Upper lobe of left lung (tissue), 6 donors: ENCODE measurements at regions not wholly inside any gene's neighbourhood (a gene's known extent, or its start where the extent isn't known, plus 50 kb on each side); places are given as distances from the start of the nearest gene placed in this dataset.

Experiments used
- ATAC-seq, 2 donors: fragments of 200-7000 bp; cut with Tn5 transposase; one replicate each; pipeline ENCODE4 v1.9.1; 2022; ENCODE audit warnings: mild to moderate bottlenecking in 2 of 2, moderate library complexity in 2 of 2; ENCODE audit not compliant: low FRiP score in 2 of 2
- DNase-seq, 2 donors: peaks; one replicate each; pipeline ENCODE4 v3.0.0-alpha.2; 2019 to 2020
- H3K27ac ChIP-seq, 4 donors: fragments of 200-600 bp; sonication (generic); one replicate each; pipeline ENCODE4 v1.5.1; 2016 to 2019
- H3K27me3 ChIP-seq, 4 donors: fragments of 200-600 bp; sonication (generic); one replicate each; pipeline ENCODE4 v1.5.1; 2017 to 2019
- H3K36me3 ChIP-seq, 4 donors: fragments of 200-600 bp; sonication (generic); one replicate each; pipeline ENCODE4 v1.5.1; 2016 to 2019
- H3K4me1 ChIP-seq, 4 donors: fragments of 200-600 bp; sonication (generic); one replicate each; pipeline ENCODE4 v1.5.1; 2018 to 2019
- H3K4me3 ChIP-seq, 4 donors: fragments of 200-600 bp; sonication (generic); one replicate each; pipeline ENCODE4 v1.5.1; 2017 to 2019; ENCODE audit warnings: mild to moderate bottlenecking in 2 of 4, moderate library complexity in 1 of 4
- H3K9me3 ChIP-seq, 4 donors: fragments of 200-600 bp; sonication (generic); one replicate each; pipeline ENCODE4 v1.5.1; 2018 to 2019
- CTCF ChIP-seq, 6 experiments: fragments of 450-650 bp in 4 of 6; fragments of 200-600 bp in 2 of 6; sonication (generic) in 2 of 6; IDR thresholded peaks; one replicate each; pipeline ENCODE4 v1.5.1; 2016 to 2019; ENCODE audit warnings: antibody characterized with exemption in 6 of 6
- EP300 ChIP-seq, 4 donors: sonication (generic); formaldehyde crosslinking; IDR thresholded peaks; one replicate each; pipeline ENCODE4 v1.5.1; 2017; ENCODE audit warnings: antibody characterized with exemption in 4 of 4, control low read depth in 2 of 4
- POLR2A ChIP-seq, 4 donors: fragments of 450-650 bp; IDR thresholded peaks; one replicate each; pipeline ENCODE4 v1.5.1; 2016 to 2017; ENCODE audit warnings: antibody characterized with exemption in 4 of 4, mild to moderate bottlenecking in 2 of 4
- POLR2AphosphoS5 ChIP-seq, 2 donors: sonication (generic); formaldehyde crosslinking; IDR thresholded peaks; one replicate each; pipeline ENCODE4 v1.5.1; 2017; ENCODE audit warnings: antibody characterized with exemption in 2 of 2
- WGBS, 2 donors: methylation state at CpG; one replicate each; pipeline ENCODE4 v1.1.5; 2017 to 2018; 5-methylcytosine and 5-hydroxymethylcytosine counted together
- donor health status: DM: no; HTN: no; CAD: no; lungs with moderate emphysema.
- donor health status: DM: no; HTN: yes; CAD: no; lungs with severe emphysema.

GRCh38 chr1:17903386-17903785 is 148.3 kb downstream of the ACTL8 start:
- no peak for ATAC-seq
- no peak for TF ChIP-seq POLR2AphosphoS5 (IDR thresholded peaks at IDR 0.05)
- TF ChIP-seq POLR2A (IDR thresholded peaks at IDR 0.05): no peak
- no peak for TF ChIP-seq EP300 (IDR thresholded peaks at IDR 0.05)
- no peak for TF ChIP-seq CTCF (IDR thresholded peaks at IDR 0.05)
- WGBS, 2 donors: 56 to 57% methylated on average over 5 of the region's 5 CpGs
- no peak for DNase-seq
- H3K9me3 ChIP-seq: no peaks in the 10 kb centered on the region
- no peaks in the 10 kb centered on the region for H3K36me3 ChIP-seq
- no peak overlapping the region for H3K4me3 ChIP-seq
- H3K4me1 ChIP-seq: no peaks in the 10 kb centered on the region
- H3K27ac ChIP-seq: no peak overlapping the region
- H3K27me3 ChIP-seq: no peaks in the 10 kb centered on the region

DNA sequence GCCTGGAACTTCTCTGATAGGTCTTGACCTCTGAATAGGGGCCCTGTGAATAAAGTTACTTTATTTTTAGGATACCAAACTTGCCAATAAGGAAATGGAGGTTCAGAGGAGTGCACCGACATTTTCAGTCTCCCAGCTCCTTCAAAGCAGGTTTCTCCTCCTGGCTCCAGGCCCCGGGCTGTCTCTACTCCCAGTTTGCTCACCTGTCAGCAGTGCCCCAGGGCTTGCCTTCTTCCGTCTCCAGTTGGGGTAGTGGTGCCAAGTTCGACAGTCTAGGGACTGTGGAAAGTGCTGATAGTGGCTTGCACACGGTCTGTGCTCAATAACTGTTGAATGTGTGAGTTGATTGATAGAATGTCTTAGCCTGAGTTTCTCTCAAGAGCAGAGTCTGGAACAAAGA is 149.2 kb downstream of the ACTL8 start:
- DNase-seq (no peak), ATAC-seq (peak in 1 of 2 donors; percentile 42)

GRCh38 chr1:17907999-17908398 is 152.9 kb downstream of the ACTL8 start:
- Histone ChIP-seq H3K9me3 (no peaks in the 10 kb centered on the region), H3K36me3 (no peaks in the 10 kb centered on the region), H3K4me1 (no peaks in the 10 kb centered on the region), H3K27ac (no peak overlapping the region), H3K4me3 (no peak overlapping the region), H3K27me3 (peaks cover 0 to 2% (median 0%) of the 10 kb centered on the region in 4 donors)
- TF ChIP-seq POLR2AphosphoS5 (IDR thresholded peaks at IDR 0.05) (no peak), POLR2A (IDR thresholded peaks at IDR 0.05) (no peak), CTCF (IDR thresholded peaks at IDR 0.05) (no peak), EP300 (IDR thresholded peaks at IDR 0.05) (no peak)
- DNase-seq (no peak), ATAC-seq (no peak)
- 27 to 69% methylated on average over 3 of the region's 3 CpGs for WGBS, 2 donors

More for the DNA sequence above, 149.2 kb downstream of the ACTL8 start:
- Histone ChIP-seq H3K36me3 (no peaks in the 10 kb centered on the region), H3K27ac (no peak overlapping the region), H3K9me3 (no peaks in the 10 kb centered on the region), H3K27me3 (no peaks in the 10 kb centered on the region), H3K4me3 (no peak overlapping the region), H3K4me1 (no peaks in the 10 kb centered on the region)
- TF ChIP-seq POLR2A (IDR thresholded peaks at IDR 0.05) (no peak), EP300 (IDR thresholded peaks at IDR 0.05) (no peak), POLR2AphosphoS5 (IDR thresholded peaks at IDR 0.05) (no peak), CTCF (IDR thresholded peaks at IDR 0.05) (no peak)
- WGBS, 2 donors: 32 to 36% methylated on average over 5 of the region's 5 CpGs

GRCh38 chr1:17908945-17909344 is 153.8 kb downstream of the ACTL8 start:
- H3K4me1 ChIP-seq: no peaks in the 10 kb centered on the region
- ATAC-seq: no peak
- no peaks in the 10 kb centered on the region for H3K9me3 ChIP-seq
- H3K27ac ChIP-seq: no peak overlapping the region
- H3K4me3 ChIP-seq: no peak overlapping the region
- H3K27me3 ChIP-seq: peaks cover 0 to 2% (median 0%) of the 10 kb centered on the region in 4 donors
- DNase-seq: no peak
- no peaks in the 10 kb centered on the region for H3K36me3 ChIP-seq
- no peak for TF ChIP-seq CTCF (IDR thresholded peaks at IDR 0.05)
- TF ChIP-seq POLR2AphosphoS5 (IDR thresholded peaks at IDR 0.05): no peak
- TF ChIP-seq EP300 (IDR thresholded peaks at IDR 0.05): no peak
- TF ChIP-seq POLR2A (IDR thresholded peaks at IDR 0.05): no peak

DNA sequence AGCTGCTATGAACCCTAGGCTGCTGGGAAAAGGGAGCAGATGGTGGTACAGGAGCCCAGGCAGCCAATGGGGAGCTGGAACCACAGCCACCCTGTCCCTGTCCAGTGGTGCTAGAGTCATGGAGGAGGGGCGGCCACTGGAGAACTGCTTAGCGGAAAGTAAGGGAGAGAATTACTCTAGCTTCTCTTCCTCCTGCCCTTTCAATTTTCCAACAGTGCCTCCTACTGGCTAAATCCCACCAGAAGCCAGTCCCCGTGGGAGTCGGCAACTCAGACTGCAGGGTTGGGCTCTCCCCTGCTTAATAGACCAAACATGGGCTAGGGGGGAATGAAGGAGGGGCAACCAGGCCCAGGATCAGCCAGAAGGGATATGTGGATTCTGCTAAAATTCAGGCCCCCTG is 154.5 kb downstream of the ACTL8 start:
- Histone ChIP-seq H3K4me1 (no peaks in the 10 kb centered on the region), H3K27ac (no peak overlapping the region), H3K27me3 (peaks cover 0 to 2% (median 0%) of the 10 kb centered on the region in 4 donors), H3K36me3 (no peaks in the 10 kb centered on the region), H3K9me3 (no peaks in the 10 kb centered on the region), H3K4me3 (no peak overlapping the region)
- 16 to 31% methylated on average over 3 to 4 of the region's 4 CpGs for WGBS, 2 donors
- ATAC-seq: no peak
- TF ChIP-seq CTCF (IDR thresholded peaks at IDR 0.05) (peak in 1 of 6 experiments; percentile 12), POLR2A (IDR thresholded peaks at IDR 0.05) (no peak)
- DNase-seq: no peak
